ENCODE measurements at regions not wholly inside any gene's neighbourhood (a gene's known extent, or its start where the extent isn't known, plus 50 kb on each side); places are given as distances from the start of the nearest gene placed in this dataset.
"Not testable (repeated sequence)": the region's sequence is repeated elsewhere in the genome, so short reads cannot be mapped to it uniquely, and the experiment has no call there.

DNA sequence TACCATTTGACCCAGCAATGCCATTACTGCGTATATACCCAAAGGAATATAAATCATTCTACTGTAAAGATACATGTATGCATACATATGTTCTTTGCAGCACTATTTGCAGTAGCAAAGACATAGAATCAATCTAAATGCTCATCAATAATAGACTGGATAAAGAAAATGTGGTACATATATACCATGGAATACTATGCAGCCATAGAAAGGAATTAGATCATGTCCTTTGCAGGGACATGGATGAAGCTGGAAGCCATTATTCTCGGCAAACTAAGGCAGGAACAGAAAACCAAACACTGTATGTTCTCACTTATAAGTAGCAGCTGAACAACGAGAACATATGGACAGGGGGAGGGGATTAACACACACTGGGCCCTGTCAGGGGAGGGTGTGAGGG is 54.8 kb upstream of the ZNF30 start:
- not testable (repeated sequence) for DNase-seq; H3K27me3 ChIP-seq; H3K36me3 ChIP-seq; H3K4me1 ChIP-seq; H3K9me3 ChIP-seq; H3K4me3 ChIP-seq (ENCODE audit: low read depth, low read length)

- no peaks in the 10 kb centered on the region for H3K27me3 ChIP-seq
- no peak overlapping the region for H3K4me3 ChIP-seq (ENCODE audit: low read depth, low read length)
- no peak for DNase-seq
- peaks cover 3% of the 10 kb centered on the region; the same call in 1 of the 2 replicates for H3K9me3 ChIP-seq
- H3K4me1 ChIP-seq = no peaks in the 10 kb centered on the region
- no peaks in the 10 kb centered on the region for H3K36me3 ChIP-seq
- TF ChIP-seq CTCF (IDR thresholded peaks at IDR 0.05; ENCODE audit: low read depth, low read length) = no peak
Observed at GRCh38 chr19:34867631-34868030, 59.1 kb upstream of the ZNF30 start.

GRCh38 chr19:34865225-34865624 is 61.5 kb upstream of the ZNF30 start:
- H3K36me3 ChIP-seq, H3K9me3 ChIP-seq: not testable (repeated sequence)

DNA sequence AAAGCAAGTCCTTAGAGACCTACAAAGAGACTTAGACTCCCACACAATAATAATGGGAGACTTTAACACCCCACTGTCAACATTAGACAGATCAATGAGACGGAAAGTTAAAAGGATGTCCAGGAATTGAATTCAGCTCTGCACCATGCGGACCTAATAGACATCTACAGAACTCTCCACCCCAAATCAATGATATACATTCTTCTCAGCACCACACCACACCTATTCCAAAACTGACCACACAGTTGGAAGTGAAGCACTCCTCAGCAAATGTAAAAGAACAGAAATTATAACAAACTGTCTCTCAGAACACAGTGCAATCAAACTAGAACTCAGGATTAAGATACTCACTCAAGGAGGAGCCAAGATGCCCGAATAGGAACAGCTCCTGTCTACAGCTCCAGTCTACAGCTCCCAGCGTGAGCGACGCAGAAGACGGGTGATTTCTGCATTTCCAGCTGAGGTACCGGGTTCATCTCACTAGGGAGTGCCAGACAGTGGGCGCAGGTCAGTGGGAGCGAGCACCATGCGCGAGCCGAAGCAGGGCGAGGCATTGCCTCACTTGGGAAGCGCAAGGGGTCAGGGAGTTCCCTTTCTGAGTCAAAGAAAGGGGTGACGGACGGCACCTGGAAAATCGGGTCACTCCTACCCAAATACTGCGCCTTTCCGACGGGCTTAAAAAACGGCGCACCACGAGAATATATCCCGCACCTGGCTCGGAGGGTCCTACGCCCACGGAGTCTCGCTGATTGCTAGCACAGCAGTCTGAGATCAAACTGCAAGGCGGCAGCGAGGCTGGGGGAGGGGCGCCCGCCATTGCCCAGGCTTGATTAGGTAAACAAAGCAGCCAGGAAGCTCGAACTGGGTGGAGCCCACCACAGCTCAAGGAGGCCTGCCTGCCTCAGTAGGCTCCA is 66.6 kb upstream of the ZNF30 start:
- not testable (repeated sequence) for H3K4me1 ChIP-seq, H3K9me3 ChIP-seq, DNase-seq, H3K36me3 ChIP-seq, H3K27me3 ChIP-seq
- H3K4me3 ChIP-seq (ENCODE audit: low read depth, low read length) = peak overlapping the region; percentile 48

More at GRCh38 chr19:34865225-34865624, 61.5 kb upstream of the ZNF30 start:
- not testable (repeated sequence) for H3K27me3 ChIP-seq; H3K4me1 ChIP-seq; H3K4me3 ChIP-seq (ENCODE audit: low read depth, low read length); DNase-seq

GRCh38 chr19:34859325-34859724 is 67.4 kb upstream of the ZNF30 start:
- not testable (repeated sequence) for H3K4me3 ChIP-seq (ENCODE audit: low read depth, low read length); DNase-seq; H3K9me3 ChIP-seq; H3K36me3 ChIP-seq; H3K27me3 ChIP-seq; H3K4me1 ChIP-seq

- Histone ChIP-seq H3K4me3 (ENCODE audit: low read depth, low read length) (no peak overlapping the region), H3K9me3 (no peaks in the 10 kb centered on the region), H3K36me3 (no peaks in the 10 kb centered on the region), H3K4me1 (no peaks in the 10 kb centered on the region), H3K27me3 (no peaks in the 10 kb centered on the region)
- TF ChIP-seq CTCF (IDR thresholded peaks at IDR 0.05; ENCODE audit: low read depth, low read length) = no peak
- no peak for DNase-seq
Observed at GRCh38 chr19:34856052-34856451, 70.7 kb upstream of the ZNF30 start.

GRCh38 chr19:34853369-34853768 is 73.3 kb upstream of the ZNF30 start:
- DNase-seq = no peak
- Histone ChIP-seq H3K4me3 (ENCODE audit: low read depth, low read length) (no peak overlapping the region), H3K9me3 (no peaks in the 10 kb centered on the region), H3K36me3 (no peaks in the 10 kb centered on the region), H3K4me1 (no peaks in the 10 kb centered on the region), H3K27me3 (no peaks in the 10 kb centered on the region)
- no peak for TF ChIP-seq CTCF (IDR thresholded peaks at IDR 0.05; ENCODE audit: low read depth, low read length)

GRCh38 chr19:34852669-34853068 is 74.0 kb upstream of the ZNF30 start:
- no peak overlapping the region for H3K4me3 ChIP-seq (ENCODE audit: low read depth, low read length)
- no peaks in the 10 kb centered on the region for H3K9me3 ChIP-seq
- no peaks in the 10 kb centered on the region for H3K4me1 ChIP-seq
- TF ChIP-seq CTCF (IDR thresholded peaks at IDR 0.05; ENCODE audit: low read depth, low read length) = no peak
- no peak for DNase-seq
- no peaks in the 10 kb centered on the region for H3K27me3 ChIP-seq
- H3K36me3 ChIP-seq = no peaks in the 10 kb centered on the region
